Panc1 (cell line): ENCODE measurements at regions not wholly inside any gene's neighbourhood (a gene's known extent, or its start where the extent isn't known, plus 50 kb on each side); places are given as distances from the start of the nearest gene placed in this dataset.

ENCODE experiments used
- ATAC-seq: fragments of 200-7000 bp; cut with Tn5 transposase; 2 replicates; pipeline ENCODE4 v1.9.1; 2020; ENCODE audit warnings: mild to moderate bottlenecking, moderate library complexity
- BruUV-seq: library from RNA; stranded (reverse); fragments of 400-500 nt; replicated peaks from 2 replicates; lab custom pipeline; 2021; lab: Mats Ljungman, UMichigan
- CTCF ChIA-PET: fragments of 300-600 bp; sonication (Branson Sonifier 250); formaldehyde crosslinking; loops from one replicate; lab custom pipeline; 2022; ENCODE audit warnings: antibody characterized with exemption; lab: Charles Lee
- POLR2A ChIA-PET: fragments of 300-600 bp; sonication (Branson Sonifier 250); formaldehyde crosslinking; loops from one replicate; lab custom pipeline; 2022; ENCODE audit warnings: antibody characterized with exemption; lab: Charles Lee
- DNase-seq: peaks from one replicate; pipeline ENCODE4 v3.0.0-alpha.2; 2010; ENCODE audit warnings: low read depth, low spot score
- H3K27ac ChIP-seq: 2 replicates; pipeline ENCODE4 v1.5.1; 2011; ENCODE audit warnings: mild to moderate bottlenecking, low read length, inconsistent platforms
- H3K27me3 ChIP-seq: fragments of 200-500 bp; sonication (Bioruptor generic); 2 replicates; pipeline ENCODE4 v1.6.0; 2014; ENCODE audit warnings: low read length, inconsistent platforms; ENCODE audit not compliant: control insufficient read depth, insufficient read depth
- H3K36me3 ChIP-seq: fragments of 200-500 bp; sonication (Bioruptor generic); 2 replicates; pipeline ENCODE4 v1.5.1; 2014; ENCODE audit warnings: inconsistent platforms, mild to moderate bottlenecking, low read length, moderate library complexity; ENCODE audit not compliant: control insufficient read depth, insufficient read depth
- H3K4me1 ChIP-seq: 2 replicates; pipeline ENCODE4 v1.5.1; 2011; ENCODE audit warnings: inconsistent platforms, mild to moderate bottlenecking, low read length, moderate library complexity; ENCODE audit not compliant: control insufficient read depth, insufficient read depth
- H3K4me3 ChIP-seq, 2 experiments: 2 replicates each; pipeline ENCODE4 v1.5.1; 2011 to 2012; ENCODE audit warnings: low read depth in 2 of 2, low read length in 2 of 2, mild to moderate bottlenecking in 2 of 2, inconsistent platforms in 1 of 2, moderate library complexity in 1 of 2
- H3K9me3 ChIP-seq: fragments of 200-500 bp; sonication (Bioruptor generic); 2 replicates; pipeline ENCODE4 v1.5.1; 2014; ENCODE audit warnings: low read depth, mild to moderate bottlenecking, inconsistent platforms, low read length, moderate library complexity; ENCODE audit not compliant: control insufficient read depth, insufficient read depth
- CTCF ChIP-seq: fragments of 450-650 bp; IDR thresholded peaks from 2 replicates; pipeline ENCODE4 v1.5.1; 2017; ENCODE audit warnings: mild to moderate bottlenecking
- POLR2AphosphoS5 ChIP-seq: IDR thresholded peaks from 2 replicates; pipeline ENCODE4 v1.6.1; 2012; ENCODE audit warnings: mild to moderate bottlenecking, low read depth, low read length, moderate library complexity
- REST ChIP-seq, 2 experiments: IDR thresholded peaks; 2 replicates each; pipeline ENCODE4 v1.6.1; 2011 to 2012; ENCODE audit warnings: low read depth in 2 of 2, control low read depth in 1 of 2, low read length in 1 of 2, mild to moderate bottlenecking in 1 of 2, moderate library complexity in 1 of 2; ENCODE audit not compliant: insufficient read depth in 1 of 2
- SIN3A ChIP-seq: IDR thresholded peaks from 2 replicates; pipeline ENCODE4 v1.6.1; 2012; ENCODE audit warnings: low read depth, mild to moderate bottlenecking, low read length, moderate library complexity, borderline replicate concordance; ENCODE audit not compliant: insufficient read depth
- TCF7L2 ChIP-seq: IDR thresholded peaks from 2 replicates; pipeline ENCODE4 v1.6.1; 2011; ENCODE audit warnings: mild to moderate bottlenecking, low read depth, low read length, inconsistent platforms
- in situ Hi-C: cut with HindIII; loops from 2 replicates; pipeline ENCODE4 v1.10.0; 2016; ENCODE audit warnings: low sequenced_read_pairs, low pct_unique_long_range_greater_than_20kb
- intact Hi-C: fragments of 100-400 bp; cut with micrococcal nuclease; formaldehyde crosslinking; loops from one replicate; pipeline ENCODE4 v1.10.0; 2022; ENCODE audit not compliant: unreplicated experiment

DNA sequence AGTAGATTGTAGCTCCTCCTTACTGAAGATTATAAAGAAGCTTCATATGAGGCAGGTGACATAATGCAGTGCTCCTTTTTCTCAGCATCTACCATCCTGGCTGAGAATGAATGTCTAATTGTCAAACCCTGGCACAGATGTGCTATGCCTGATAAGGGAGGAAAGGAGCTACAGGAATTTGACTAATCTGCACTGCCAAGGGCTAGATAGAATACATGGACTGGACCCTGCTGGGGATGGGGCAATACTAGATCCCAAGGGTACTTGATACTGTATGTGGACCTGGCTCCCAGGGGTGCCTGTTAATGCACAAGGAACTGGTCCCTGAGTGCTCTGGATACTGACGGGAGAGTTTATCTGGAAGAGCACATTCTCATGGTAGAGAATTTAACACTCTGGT, 362.2 kb upstream of the EMCN start:
- POLR2A ChIA-PET: no interaction called here
- in situ Hi-C loops: no loop called here

GRCh38 chr4:100879471-100879870, 361.6 kb upstream of the EMCN start:
- H3K36me3 ChIP-seq: no peaks in the 10 kb centered on the region
- DNase-seq: no peak
- TF ChIP-seq REST (IDR thresholded peaks at IDR 0.05; ENCODE audit: insufficient read depth in 1 of 2, low read depth in 2 of 2, low read length in 1 of 2): no peak
- no peak for TF ChIP-seq POLR2AphosphoS5
- TF ChIP-seq TCF7L2: no peak
- no peak for TF ChIP-seq SIN3A
- TF ChIP-seq CTCF: no peak
- POLR2A ChIA-PET: no interaction called here
- H3K27ac ChIP-seq: no peak overlapping the region
- CTCF ChIA-PET: no interaction called here
- intact Hi-C loops: no loop called here
- ATAC-seq: no peak
- H3K4me3 ChIP-seq: no peak overlapping the region
- BruUV-seq: no TSS peak
- in situ Hi-C loops: no loop called here
- no peaks in the 10 kb centered on the region for H3K9me3 ChIP-seq
- no peaks in the 10 kb centered on the region for H3K27me3 ChIP-seq
- H3K4me1 ChIP-seq: no peaks in the 10 kb centered on the region

More for the DNA sequence above, 362.2 kb upstream of the EMCN start:
- H3K27me3 ChIP-seq: no peaks in the 10 kb centered on the region
- no peak overlapping the region for H3K27ac ChIP-seq
- ATAC-seq: no peak
- CTCF ChIA-PET: no interaction called here
- BruUV-seq: no TSS peak
- no peak overlapping the region for H3K4me3 ChIP-seq
- no peak for DNase-seq
- no peaks in the 10 kb centered on the region for H3K36me3 ChIP-seq
- H3K4me1 ChIP-seq: no peaks in the 10 kb centered on the region
- TF ChIP-seq CTCF (no peak), POLR2AphosphoS5 (no peak), SIN3A (no peak), REST (IDR thresholded peaks at IDR 0.05; ENCODE audit: insufficient read depth in 1 of 2, low read depth in 2 of 2, low read length in 1 of 2) (no peak), TCF7L2 (no peak)
- no peaks in the 10 kb centered on the region for H3K9me3 ChIP-seq
- intact Hi-C loops: no loop called here
